GM23248 (cell line): ENCODE measurements at regions not wholly inside any gene's neighbourhood (a gene's known extent, or its start where the extent isn't known, plus 50 kb on each side); places are given as distances from the start of the nearest gene placed in this dataset.

Experiments used
- DNase-seq: peaks from one replicate; pipeline ENCODE4 v3.0.0-alpha.2; 2015
- H2AFZ ChIP-seq: fragments of 200-600 bp; sonication (generic); 2 replicates; pipeline ENCODE4 v1.6.1; 2016; ENCODE audit warnings: antibody characterized with exemption
- H3F3A ChIP-seq: fragments of 200-600 bp; sonication (generic); 2 replicates; pipeline ENCODE4 v1.6.1; 2016; ENCODE audit warnings: mild to moderate bottlenecking, antibody characterized with exemption, mixed run types; ENCODE audit not compliant: insufficient read depth
- H3K27ac ChIP-seq: fragments of 200-600 bp; sonication (generic); 2 replicates; pipeline ENCODE4 v1.5.1; 2016; ENCODE audit warnings: mild to moderate bottlenecking
- H3K27me3 ChIP-seq: fragments of 200-600 bp; sonication (generic); replicated peaks from 2 replicates; pipeline ENCODE4 v1.6.1; 2016; ENCODE audit warnings: mild to moderate bottlenecking; ENCODE audit not compliant: insufficient read depth
- H3K36me3 ChIP-seq: fragments of 200-600 bp; sonication (generic); 2 replicates; pipeline ENCODE4 v1.6.1; 2016; ENCODE audit warnings: low read depth, mild to moderate bottlenecking
- H3K4me1 ChIP-seq: fragments of 200-600 bp; sonication (generic); 2 replicates; pipeline ENCODE4 v1.6.1; 2016; ENCODE audit warnings: mild to moderate bottlenecking; ENCODE audit not compliant: insufficient read depth
- H3K4me2 ChIP-seq: fragments of 200-600 bp; sonication (generic); one replicate; pipeline ENCODE4 v1.6.1; 2016; ENCODE audit warnings: mild to moderate bottlenecking; ENCODE audit not compliant: unreplicated experiment
- H3K4me3 ChIP-seq: fragments of 200-600 bp; sonication (generic); 2 replicates; pipeline ENCODE4 v1.5.1; 2016; ENCODE audit warnings: mild to moderate bottlenecking
- H3K79me2 ChIP-seq: fragments of 200-600 bp; sonication (generic); 2 replicates; pipeline ENCODE4 v1.6.1; 2016; ENCODE audit warnings: mild to moderate bottlenecking; ENCODE audit not compliant: insufficient read depth
- H3K9ac ChIP-seq: fragments of 200-600 bp; sonication (generic); 2 replicates; pipeline ENCODE4 v1.6.1; 2016; ENCODE audit warnings: mild to moderate bottlenecking
- H3K9me2 ChIP-seq: fragments of 200-600 bp; sonication (generic); 2 replicates; pipeline ENCODE4 v1.6.1; 2016; ENCODE audit warnings: mixed run types, mild to moderate bottlenecking, moderate library complexity; ENCODE audit not compliant: insufficient read depth
- H3K9me3 ChIP-seq: fragments of 200-600 bp; sonication (generic); one replicate; pipeline ENCODE4 v1.6.1; 2017; ENCODE audit warnings: low read depth
- H4K20me1 ChIP-seq: fragments of 200-600 bp; sonication (generic); 2 replicates; pipeline ENCODE4 v1.6.0; 2016; ENCODE audit not compliant: insufficient read depth
- EZH2 ChIP-seq: fragments of 200-600 bp; sonication (generic); IDR thresholded peaks from 2 replicates; pipeline ENCODE4 v1.6.1; 2018; ENCODE audit warnings: antibody characterized with exemption, mild to moderate bottlenecking; ENCODE audit not compliant: insufficient read depth, poor library complexity, severe bottlenecking
- EZH2phosphoT487 ChIP-seq: fragments of 200-600 bp; sonication (generic); IDR thresholded peaks from 2 replicates; pipeline ENCODE4 v1.6.1; 2018; ENCODE audit warnings: antibody characterized with exemption, moderate library complexity, mild to moderate bottlenecking, low read depth; ENCODE audit not compliant: insufficient read depth
- whole genome bisulfite sequencing, 2 experiments: methylation state at CpG; one replicate each; pipeline ENCODE4 v1.1.6; 2015 to 2017; ENCODE audit warnings: low lambda C conversion rate in 2 of 2, low coverage in 1 of 2; ENCODE audit errors: missing lambda C conversion rate in 2 of 2; 5-methylcytosine and 5-hydroxymethylcytosine counted together
- in situ Hi-C: fragments of 300-500 bp; cut with MboI; formaldehyde crosslinking; loops from 2 replicates; pipeline ENCODE4 v1.15.0; 2020

- Histone ChIP-seq H3K27me3 (no peaks in the 10 kb centered on the region; the same call in 1 of the 2 replicates), H3K9ac (no peak overlapping the region), H3K36me3 (no peaks in the 10 kb centered on the region), H3K79me2 (no peaks in the 10 kb centered on the region), H3K4me2 (no peak overlapping the region), H2AFZ (no peak overlapping the region), H3F3A (no peaks in the 10 kb centered on the region), H3K4me1 (no peaks in the 10 kb centered on the region), H3K9me3 (no peaks in the 10 kb centered on the region), H3K27ac (no peak overlapping the region), H4K20me1 (no peaks in the 10 kb centered on the region), H3K9me2 (no peaks in the 10 kb centered on the region), H3K4me3 (no peak overlapping the region)
- DNase-seq = no peak
- in situ Hi-C loops = no loop called here
- 63 to 71% methylated on average over 2 of the region's 2 CpGs for WGBS, 2 experiments
- TF ChIP-seq EZH2phosphoT487 (no peak), EZH2 (no peak)
Observed at GRCh38 chr5:112604732-112605630, 132.7 kb upstream of the APC start.

GRCh38 chr5:112608975-112609374, 128.7 kb upstream of the APC start:
- no peaks in the 10 kb centered on the region for H3K9me3 ChIP-seq
- H3K27me3 ChIP-seq = peaks cover 10% of the 10 kb centered on the region; the same call in 1 of the 2 replicates
- WGBS, 2 experiments = 48 to 60% methylated on average over 1 of the region's 1 CpG
- H3K9me2 ChIP-seq = no peaks in the 10 kb centered on the region
- no peak overlapping the region for H3K9ac ChIP-seq
- no peak overlapping the region for H3K4me3 ChIP-seq
- no peaks in the 10 kb centered on the region for H3K4me1 ChIP-seq
- no peak for DNase-seq
- no peak overlapping the region for H3K27ac ChIP-seq
- in situ Hi-C loops = no loop called here
- TF ChIP-seq EZH2 (no peak), EZH2phosphoT487 (no peak)
- no peaks in the 10 kb centered on the region for H4K20me1 ChIP-seq
- H3K4me2 ChIP-seq = no peak overlapping the region
- no peaks in the 10 kb centered on the region for H3F3A ChIP-seq
- no peaks in the 10 kb centered on the region for H3K79me2 ChIP-seq
- no peaks in the 10 kb centered on the region for H3K36me3 ChIP-seq
- no peak overlapping the region for H2AFZ ChIP-seq

- 80 to 82% methylated on average over 4 of the region's 4 CpGs for WGBS, 2 experiments
- no peak overlapping the region for H3K27ac ChIP-seq
Observed at GRCh38 chr5:112612663-112613062, 125.0 kb upstream of the APC start.

GRCh38 chr5:112614285-112614684, 123.4 kb upstream of the APC start:
- WGBS, 2 experiments = 84 to 89% methylated on average over 4 of the region's 4 CpGs
- no peak overlapping the region for H3K4me3 ChIP-seq
- in situ Hi-C loops = no loop called here
- H3K4me2 ChIP-seq = no peak overlapping the region
- H3K27me3 ChIP-seq = peaks cover 10% of the 10 kb centered on the region; the same call in 1 of the 2 replicates
- no peak for TF ChIP-seq EZH2
- TF ChIP-seq EZH2phosphoT487 = no peak
- H3K9me2 ChIP-seq = no peaks in the 10 kb centered on the region
- H3K4me1 ChIP-seq = 0 out of 2 replicates have a peak, but pooled peaks cover 4% of the 10 kb centered on the region
- H3K79me2 ChIP-seq = no peaks in the 10 kb centered on the region
- H3K27ac ChIP-seq = no peak overlapping the region
- no peak overlapping the region for H3K9ac ChIP-seq
- H2AFZ ChIP-seq = no peak overlapping the region
- H4K20me1 ChIP-seq = no peaks in the 10 kb centered on the region
- H3K9me3 ChIP-seq = no peaks in the 10 kb centered on the region
- H3K36me3 ChIP-seq = no peaks in the 10 kb centered on the region
- DNase-seq = no peak
- H3F3A ChIP-seq = no peaks in the 10 kb centered on the region

More at GRCh38 chr5:112612663-112613062, 125.0 kb upstream of the APC start:
- H3K9ac ChIP-seq = no peak overlapping the region
- no peak for DNase-seq
- H3F3A ChIP-seq = no peaks in the 10 kb centered on the region
- H3K4me1 ChIP-seq = 0 out of 2 replicates have a peak, but pooled peaks cover 4% of the 10 kb centered on the region
- H3K9me3 ChIP-seq = no peaks in the 10 kb centered on the region
- no peaks in the 10 kb centered on the region for H3K79me2 ChIP-seq
- no peak overlapping the region for H3K4me2 ChIP-seq
- peaks cover 10% of the 10 kb centered on the region; the same call in 1 of the 2 replicates for H3K27me3 ChIP-seq
- no peaks in the 10 kb centered on the region for H3K9me2 ChIP-seq
- no peaks in the 10 kb centered on the region for H3K36me3 ChIP-seq
- TF ChIP-seq EZH2 = no peak
- TF ChIP-seq EZH2phosphoT487 = no peak
- H2AFZ ChIP-seq = no peak overlapping the region
- H3K4me3 ChIP-seq = no peak overlapping the region
- in situ Hi-C loops = no loop called here
- H4K20me1 ChIP-seq = no peaks in the 10 kb centered on the region
